H1 (cell line): ENCODE measurements at regions not wholly inside any gene's neighbourhood (a gene's known extent, or its start where the extent isn't known, plus 50 kb on each side); places are given as distances from the start of the nearest gene placed in this dataset.
A peak's percentile ranks its signal among the peaks of the same experiment; 100 is the strongest.

Experiments used
- CTCF ChIA-PET: fragments of 300-600 bp; sonication (Branson Sonifier 250); formaldehyde crosslinking; loops from one replicate; lab custom pipeline; 2021; ENCODE audit not compliant: partially characterized antibody; lab: Charles Lee
- POLR2A ChIA-PET: fragments of 300-600 bp; sonication (Branson Sonifier 250); formaldehyde crosslinking; loops from one replicate; lab custom pipeline; 2021; ENCODE audit warnings: inconsistent platforms; ENCODE audit not compliant: partially characterized antibody; lab: Charles Lee
- DNase-seq, 2 experiments: peaks; one replicate each; pipeline versions ENCODE4 v3.0.0 to v3.0.0-alpha.2; 2010 to 2022; ENCODE audit warnings: low spot score in 2 of 2, low read depth in 1 of 2, mixed read lengths in 1 of 2
- FAIRE-seq: peaks from 2 replicates; lab custom pipeline; 2011; peaks lifted over from hg19 to GRCh38; lab: Jason Lieb, UNC
- H2AFZ ChIP-seq: 2 replicates; pipeline ENCODE4 v1.8.1; 2012; ENCODE audit warnings: low read length, inconsistent platforms
- H2AK5ac ChIP-seq: 2 replicates; pipeline ENCODE4 v1.6.1; 2013; ENCODE audit warnings: low read depth, low read length
- H2BK120ac ChIP-seq: replicated peaks from 2 replicates; pipeline ENCODE3; 2013; ENCODE audit warnings: low read depth, low read length, inconsistent platforms
- H2BK12ac ChIP-seq: 2 replicates; pipeline ENCODE4 v1.6.1; 2013; ENCODE audit warnings: low read depth, low read length
- H2BK15ac ChIP-seq: 2 replicates; pipeline ENCODE4 v1.6.1; 2013; ENCODE audit warnings: low read length
- H2BK20ac ChIP-seq: 2 replicates; pipeline ENCODE4 v1.6.1; 2013; ENCODE audit warnings: low read length
- H2BK5ac ChIP-seq: 2 replicates; pipeline ENCODE4 v1.6.1; 2013; ENCODE audit warnings: low read depth, low read length
- H3K14ac ChIP-seq: 2 replicates; pipeline ENCODE4 v1.6.1; 2013; ENCODE audit warnings: inconsistent platforms; ENCODE audit not compliant: insufficient read length
- H3K18ac ChIP-seq: 2 replicates; pipeline ENCODE4 v1.6.1; 2013; ENCODE audit warnings: low read length; ENCODE audit errors: extremely low read depth
- H3K23ac ChIP-seq: 2 replicates; pipeline ENCODE4 v1.6.1; 2013; ENCODE audit warnings: inconsistent platforms; ENCODE audit not compliant: insufficient read length
- H3K23me2 ChIP-seq: 2 replicates; pipeline ENCODE4 v1.6.1; 2013; ENCODE audit warnings: low read depth, low read length
- H3K27ac ChIP-seq: 2 replicates; pipeline ENCODE4 v1.6.1; 2011; ENCODE audit warnings: low read depth, low read length, inconsistent platforms
- H3K27me3 ChIP-seq, 4 experiments: replicated peaks in 1 of 4; 1 replicate in 1 of 4; 2 replicates in 3 of 4; pipeline versions ENCODE4 v1.6.1 to v1.8.1; 2011 to 2013; ENCODE audit warnings: low read length in 3 of 4, mild to moderate bottlenecking in 3 of 4, inconsistent platforms in 2 of 4, mixed read lengths in 2 of 4, moderate library complexity in 1 of 4; ENCODE audit not compliant: control insufficient read depth in 3 of 4, insufficient read depth in 3 of 4; ENCODE audit errors: extremely low read depth in 1 of 4
- H3K36me3 ChIP-seq, 4 experiments: 2 replicates each; pipeline versions ENCODE4 v1.6.1 to v1.8.1; 2011 to 2013; ENCODE audit warnings: mild to moderate bottlenecking in 4 of 4, low read length in 3 of 4, moderate library complexity in 2 of 4, control low read depth in 1 of 4, inconsistent platforms in 1 of 4; ENCODE audit not compliant: insufficient read depth in 4 of 4, control insufficient read depth in 2 of 4
- H3K4ac ChIP-seq: replicated peaks from 2 replicates; pipeline ENCODE3; 2013; ENCODE audit warnings: low read length, low read depth, mixed read lengths, inconsistent platforms; ENCODE audit not compliant: insufficient read length
- H3K4me1 ChIP-seq, 4 experiments: replicated peaks in 1 of 4; 1 replicate in 1 of 4; 2 replicates in 3 of 4; pipeline versions ENCODE4 v1.6.1 to v1.8.1; 2011 to 2013; ENCODE audit warnings: low read length in 3 of 4, inconsistent platforms in 2 of 4, mixed read lengths in 1 of 4; ENCODE audit not compliant: insufficient read depth in 4 of 4, control insufficient read depth in 3 of 4
- H3K4me2 ChIP-seq, 2 experiments: 2 replicates each; pipeline versions ENCODE4 v1.6.1 to v1.8.1; 2011 to 2013; ENCODE audit warnings: low read depth in 2 of 2, low read length in 2 of 2, control low read depth in 1 of 2, inconsistent platforms in 1 of 2, mild to moderate bottlenecking in 1 of 2; ENCODE audit not compliant: insufficient read depth in 1 of 2
- H3K4me3 ChIP-seq, 4 experiments: fragments of 200-600, 300-600 bp in 1 of 4; sonication (generic), shearing (Covaris generic), sonication (Bioruptor Twin) in 1 of 4; 2 replicates each; pipeline versions ENCODE4 v1.5.1 to v1.8.1; 2011 to 2016; ENCODE audit warnings: low read length in 4 of 4, low read depth in 3 of 4, control low read depth in 2 of 4, inconsistent platforms in 2 of 4, mild to moderate bottlenecking in 2 of 4, mixed read lengths in 1 of 4, moderate library complexity in 1 of 4; ENCODE audit not compliant: insufficient read depth in 2 of 4; ENCODE audit errors: extremely low read depth in 1 of 4
- H3K56ac ChIP-seq: replicated peaks from 2 replicates; pipeline ENCODE3; 2013; ENCODE audit warnings: low read depth, mild to moderate bottlenecking, mixed read lengths, low read length, inconsistent platforms; ENCODE audit not compliant: insufficient read length
- H3K79me1 ChIP-seq: 2 replicates; pipeline ENCODE4 v1.6.1; 2013; ENCODE audit warnings: low read depth, low read length, control low read depth
- H3K79me2 ChIP-seq, 2 experiments: 2 replicates each; pipeline versions ENCODE4 v1.6.1 to v1.8.1; 2012 to 2013; ENCODE audit warnings: low read length in 2 of 2, mild to moderate bottlenecking in 2 of 2, inconsistent platforms in 1 of 2; ENCODE audit not compliant: insufficient read depth in 2 of 2, control insufficient read depth in 1 of 2
- H3K9ac ChIP-seq, 4 experiments: replicated peaks in 1 of 4; 1 replicate in 1 of 4; 2 replicates in 3 of 4; pipeline versions ENCODE4 v1.6.1 to v1.8.1; 2011 to 2013; ENCODE audit warnings: low read depth in 3 of 4, low read length in 3 of 4, control low read depth in 2 of 4, mild to moderate bottlenecking in 2 of 4, moderate library complexity in 2 of 4, inconsistent platforms in 1 of 4; ENCODE audit errors: extremely low read depth in 1 of 4
- H3K9me3 ChIP-seq, 2 experiments: 2 replicates each; pipeline versions ENCODE4 v1.6.1 to v1.8.1; 2012 to 2013; ENCODE audit warnings: mild to moderate bottlenecking in 2 of 2, moderate library complexity in 2 of 2, control low read depth in 1 of 2, inconsistent platforms in 1 of 2, low read depth in 1 of 2, low read length in 1 of 2, mixed read lengths in 1 of 2; ENCODE audit not compliant: insufficient read depth in 2 of 2
- H4K20me1 ChIP-seq, 2 experiments: replicated peaks in 1 of 2; 2 replicates each; pipeline versions ENCODE3 to v1.8.1; 2011 to 2013; ENCODE audit warnings: inconsistent platforms in 2 of 2, low read length in 2 of 2, mild to moderate bottlenecking in 1 of 2; ENCODE audit not compliant: insufficient read depth in 2 of 2, control insufficient read depth in 1 of 2
- H4K5ac ChIP-seq: 2 replicates; pipeline ENCODE4 v1.6.1; 2013; ENCODE audit warnings: low read length, low read depth, mixed read lengths, inconsistent platforms; ENCODE audit not compliant: insufficient read length
- H4K8ac ChIP-seq: 2 replicates; pipeline ENCODE4 v1.8.0; 2013; ENCODE audit warnings: mild to moderate bottlenecking, moderate library complexity, low read length, inconsistent platforms; ENCODE audit not compliant: insufficient read depth; ENCODE audit errors: extremely low read depth
- H4K91ac ChIP-seq: replicated peaks from 2 replicates; pipeline ENCODE3; 2013; ENCODE audit warnings: low read length, mixed read lengths, inconsistent platforms; ENCODE audit not compliant: insufficient read length
- CHD2 ChIP-seq: IDR thresholded peaks from 2 replicates; pipeline ENCODE4 v1.6.1; 2012; ENCODE audit warnings: low read length, improper control_type of control experiment
- JUND ChIP-seq: IDR thresholded peaks from 2 replicates; pipeline ENCODE4 v1.6.1; 2011; ENCODE audit warnings: mild to moderate bottlenecking, improper control_type of control experiment, low read length
- KDM5A ChIP-seq: fragments of 200-600 bp; IDR thresholded peaks from 2 replicates; pipeline ENCODE4 v1.7.1; 2012; ENCODE audit warnings: mild to moderate bottlenecking, low read length, inconsistent platforms, mixed read lengths
- POLR2A ChIP-seq, 2 experiments: IDR thresholded peaks; 1 replicate in 1 of 2; 2 replicates in 1 of 2; pipeline ENCODE4 v1.6.1; 2011; ENCODE audit warnings: low read depth in 2 of 2, low read length in 2 of 2, mild to moderate bottlenecking in 2 of 2; ENCODE audit errors: control extremely low read depth in 1 of 2
- RAD21 ChIP-seq, 2 experiments: IDR thresholded peaks in 1 of 2; conservative IDR thresholded peaks in 1 of 2; 2 replicates each; pipeline ENCODE4 v1.6.1; 2011; ENCODE audit warnings: low read depth in 2 of 2, low read length in 2 of 2, improper control_type of control experiment in 1 of 2, inconsistent platforms in 1 of 2, mild to moderate bottlenecking in 1 of 2, moderate library complexity in 1 of 2
- RBBP5 ChIP-seq: IDR thresholded peaks from 2 replicates; pipeline ENCODE4 v1.7.1; 2012; ENCODE audit warnings: low read depth, mild to moderate bottlenecking, inconsistent platforms, low read length, moderate library complexity, borderline replicate concordance
- RXRA ChIP-seq: IDR thresholded peaks from 2 replicates; pipeline ENCODE4 v1.6.1; 2011; ENCODE audit warnings: low read depth, mild to moderate bottlenecking, low read length, moderate library complexity; ENCODE audit not compliant: insufficient read depth
- SIN3A ChIP-seq, 2 experiments: IDR thresholded peaks in 1 of 2; conservative IDR thresholded peaks in 1 of 2; 2 replicates each; pipeline ENCODE4 v1.6.1; 2011 to 2012; ENCODE audit warnings: low read length in 2 of 2, improper control_type of control experiment in 1 of 2, low read depth in 1 of 2, mild to moderate bottlenecking in 1 of 2
- SP4 ChIP-seq: IDR thresholded peaks from 2 replicates; pipeline ENCODE4 v1.6.1; 2012; ENCODE audit warnings: low read length, inconsistent platforms
- SRF ChIP-seq: IDR thresholded peaks from 2 replicates; pipeline ENCODE4 v1.6.1; 2011; ENCODE audit warnings: mild to moderate bottlenecking, low read depth, low read length, moderate library complexity
- TCF12 ChIP-seq: IDR thresholded peaks from 2 replicates; pipeline ENCODE4 v1.6.1; 2011; ENCODE audit warnings: low read depth, mild to moderate bottlenecking, low read length
- YY1 ChIP-seq: IDR thresholded peaks from 2 replicates; pipeline ENCODE4 v1.6.1; 2011; ENCODE audit warnings: low read depth, mild to moderate bottlenecking, low read length
- whole genome bisulfite sequencing, 2 experiments: shearing (Covaris generic) in 1 of 2; methylation state at CpG; one replicate each; pipeline versions ENCODE4 v1.1.6 to v1.1.7; 2013 to 2015; ENCODE audit warnings: low lambda C conversion rate in 2 of 2, mixed read lengths in 2 of 2, inconsistent platforms in 1 of 2, low coverage in 1 of 2, missing lambda C conversion rate in 1 of 2; ENCODE audit not compliant: insufficient replicate concordance in 2 of 2, insufficient coverage in 1 of 2, insufficient read length in 1 of 2; ENCODE audit errors: extremely low coverage in 1 of 2, missing lambda C conversion rate in 1 of 2; 5-methylcytosine and 5-hydroxymethylcytosine counted together
- TF ChIP-seq, protein P1 (sequence below): IDR thresholded peaks from 2 replicates; pipeline ENCODE4 v1.6.1; 2011; ENCODE audit warnings: low read length, improper control_type of control experiment
- TF ChIP-seq, protein P2 (sequence below): IDR thresholded peaks from 2 replicates; pipeline ENCODE4 v1.6.1; 2012; ENCODE audit warnings: inconsistent platforms

DNA sequence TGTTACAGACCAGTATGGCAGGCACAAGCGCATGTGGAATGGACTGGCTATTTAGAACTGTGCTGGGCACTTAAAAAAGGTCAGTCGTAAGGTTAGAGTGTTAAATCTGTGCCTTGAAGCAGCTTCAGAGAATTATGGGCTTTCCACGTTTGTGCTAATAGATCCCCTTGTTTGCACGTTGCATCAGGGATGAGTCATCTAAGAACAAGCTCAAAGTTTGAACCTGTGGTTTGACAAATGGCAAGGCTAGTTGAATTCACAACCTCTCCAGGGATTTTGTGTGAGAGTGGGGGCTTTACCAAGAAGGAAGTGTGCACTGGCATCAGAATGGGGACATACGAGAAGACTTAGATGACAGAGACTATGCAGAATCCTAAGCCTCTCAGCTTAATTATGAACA lies 249.6 kb downstream of the IRX1 start:
- no peak overlapping the region for H2BK12ac ChIP-seq
- no peak overlapping the region for H3K4ac ChIP-seq
- no peaks in the 10 kb centered on the region for H3K79me1 ChIP-seq
- no peak overlapping the region for H4K5ac ChIP-seq
- no peak overlapping the region for H3K9ac ChIP-seq
- H3K36me3 ChIP-seq, result no peaks in the 10 kb centered on the region
- DNase-seq (no peak), FAIRE-seq (no peak)
- H3K23ac ChIP-seq, result no peak overlapping the region
- H2BK20ac ChIP-seq, result no peak overlapping the region
- no peak overlapping the region for H2BK15ac ChIP-seq
- H3K79me2 ChIP-seq, result no peaks in the 10 kb centered on the region
- H3K4me3 ChIP-seq, result no peak overlapping the region
- H3K4me1 ChIP-seq, result no peaks in the 10 kb centered on the region
- H3K18ac ChIP-seq, result no peak overlapping the region
- no peak overlapping the region for H3K56ac ChIP-seq
- no peak overlapping the region for H3K14ac ChIP-seq
- H2AFZ ChIP-seq, result no peak overlapping the region
- no peak overlapping the region for H4K8ac ChIP-seq
- H3K4me2 ChIP-seq, result no peak overlapping the region
- CTCF ChIA-PET, result interaction anchor here (1.0 kb wide), 1 partner anchor 55 kb away, joined by 3 read pairs; no protein-coding TSS in a partner anchor
- no peaks in the 10 kb centered on the region for H4K20me1 ChIP-seq
- H4K91ac ChIP-seq, result no peak overlapping the region
- WGBS, 2 experiments, result 81% methylated on average over 5 of the region's 5 CpGs; no CpG with 5 or more reads in 1 of the 2 experiments
- H3K23me2 ChIP-seq, result no peaks in the 10 kb centered on the region
- POLR2A ChIA-PET, result no interaction called here
- no peaks in the 10 kb centered on the region for H3K27me3 ChIP-seq
- H3K9me3 ChIP-seq, result peaks cover 0 to 4% of the 10 kb centered on the region in 2 experiments; a peak in 1 of 4 replicates
- H2BK5ac ChIP-seq, result no peak overlapping the region
- H2AK5ac ChIP-seq, result peak overlapping the region; percentile 69; the same call in 1 of the 2 replicates
- H2BK120ac ChIP-seq, result no peak overlapping the region
- no peak overlapping the region for H3K27ac ChIP-seq
- TF ChIP-seq TCF12, result no peak
- no peak for TF ChIP-seq YY1
- no peak for TF ChIP-seq RXRA
- TF ChIP-seq SP4, result no peak
- TF ChIP-seq, protein P1, sequence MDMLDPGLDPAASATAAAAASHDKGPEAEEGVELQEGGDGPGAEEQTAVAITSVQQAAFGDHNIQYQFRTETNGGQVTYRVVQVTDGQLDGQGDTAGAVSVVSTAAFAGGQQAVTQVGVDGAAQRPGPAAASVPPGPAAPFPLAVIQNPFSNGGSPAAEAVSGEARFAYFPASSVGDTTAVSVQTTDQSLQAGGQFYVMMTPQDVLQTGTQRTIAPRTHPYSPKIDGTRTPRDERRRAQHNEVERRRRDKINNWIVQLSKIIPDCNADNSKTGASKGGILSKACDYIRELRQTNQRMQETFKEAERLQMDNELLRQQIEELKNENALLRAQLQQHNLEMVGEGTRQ, result no peak
- TF ChIP-seq SIN3A (conservative IDR thresholded peaks at IDR 0.05 in 1 of 2, IDR thresholded peaks at IDR 0.05 in 1 of 2; ENCODE audit: low read depth in 1 of 2, low read length in 2 of 2), result no peak
- TF ChIP-seq SRF, result no peak
- no peak for TF ChIP-seq RBBP5
- no peak for TF ChIP-seq POLR2A (IDR thresholded peaks at IDR 0.05; ENCODE audit: control extremely low read depth in 1 of 2, low read depth in 2 of 2, low read length in 2 of 2)
- no peak for TF ChIP-seq JUND
- TF ChIP-seq KDM5A, result no peak
- TF ChIP-seq, protein P2, sequence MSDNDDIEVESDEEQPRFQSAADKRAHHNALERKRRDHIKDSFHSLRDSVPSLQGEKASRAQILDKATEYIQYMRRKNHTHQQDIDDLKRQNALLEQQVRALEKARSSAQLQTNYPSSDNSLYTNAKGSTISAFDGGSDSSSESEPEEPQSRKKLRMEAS, result no peak
- TF ChIP-seq RAD21 (IDR thresholded peaks at IDR 0.05 in 1 of 2, conservative IDR thresholded peaks at IDR 0.05 in 1 of 2; ENCODE audit: low read depth in 2 of 2, low read length in 2 of 2), result no peak
- no peak for TF ChIP-seq CHD2
